ENCODE measurements at regions not wholly inside any gene's neighbourhood (a gene's known extent, or its start where the extent isn't known, plus 50 kb on each side); places are given as distances from the start of the nearest gene placed in this dataset.

GRCh38 chr2:8212239-8212638, 469.6 kb upstream of the ID2 start:
- Histone ChIP-seq H3K9me3 (replicated peaks in 1 of 2; ENCODE audit: control insufficient read depth in 2 of 2, insufficient read depth in 1 of 2, low read depth in 1 of 2, low read length in 2 of 2) (peaks cover 0 to 4% of the 10 kb centered on the region in 2 donors), H2BK5ac (ENCODE audit: low read length) (no peak overlapping the region), H2AFZ (ENCODE audit: low read length) (no peak overlapping the region), H3K9ac (ENCODE audit: low read depth, low read length, poor library complexity) (no peak overlapping the region), H2BK12ac (ENCODE audit: low read length) (no peak overlapping the region), H3K4me1 (ENCODE audit: control insufficient read depth in 2 of 2, insufficient read depth in 1 of 2, low read depth in 1 of 2, low read length in 2 of 2) (peaks cover 3 to 8% of the 10 kb centered on the region in 2 donors), H3K4ac (ENCODE audit: low read length) (no peak overlapping the region), H3K36me3 (replicated peaks in 1 of 2; ENCODE audit: control insufficient read depth in 2 of 2, insufficient read depth in 2 of 2, low read length in 2 of 2) (no peaks in the 10 kb centered on the region), H2AK5ac (ENCODE audit: low read depth, low read length) (no peak overlapping the region), H3K4me2 (ENCODE audit: insufficient read depth, low read length, poor library complexity, severe bottlenecking) (no peak overlapping the region), H2BK120ac (ENCODE audit: low read depth, low read length) (no peak overlapping the region), H3K23ac (ENCODE audit: low read depth, low read length, poor library complexity) (no peak overlapping the region), H3K79me1 (ENCODE audit: low read depth, low read length) (no peaks in the 10 kb centered on the region), H4K91ac (ENCODE audit: low read depth, low read length, poor library complexity) (no peak overlapping the region), H4K8ac (ENCODE audit: low read depth, low read length) (no peak overlapping the region), H3K18ac (ENCODE audit: low read length) (no peak overlapping the region), H3K4me3 (ENCODE audit: low read length in 2 of 2) (no peak overlapping the region), H2BK15ac (ENCODE audit: low read length) (no peak overlapping the region), H3K27me3 (ENCODE audit: control insufficient read depth in 3 of 3, insufficient read depth in 3 of 3, low read depth in 1 of 3, low read length in 3 of 3) (no peaks in the 10 kb centered on the region), H3K27ac (replicated peaks; ENCODE audit: low read length) (no peak overlapping the region), H3K14ac (ENCODE audit: low read length) (no peak overlapping the region)
- no peak for DNase-seq (ENCODE audit: low spot score)
- no CpG with 5 or more reads among the region's 3 CpGs for WGBS, 2 donors (ENCODE audit: extremely low coverage in 2 of 2, insufficient read length in 2 of 2, insufficient replicate concordance in 1 of 2)

- Histone ChIP-seq H3K23ac (ENCODE audit: low read depth, low read length, poor library complexity) (no peak overlapping the region), H4K91ac (ENCODE audit: low read depth, low read length, poor library complexity) (no peak overlapping the region), H2BK15ac (ENCODE audit: low read length) (no peak overlapping the region), H2AFZ (ENCODE audit: low read length) (no peak overlapping the region), H3K14ac (ENCODE audit: low read length) (no peak overlapping the region), H2BK12ac (ENCODE audit: low read length) (no peak overlapping the region), H3K79me1 (ENCODE audit: low read depth, low read length) (no peaks in the 10 kb centered on the region), H2BK120ac (ENCODE audit: low read depth, low read length) (no peak overlapping the region), H2BK5ac (ENCODE audit: low read length) (no peak overlapping the region), H3K18ac (ENCODE audit: low read length) (no peak overlapping the region), H3K27me3 (ENCODE audit: control insufficient read depth in 3 of 3, insufficient read depth in 3 of 3, low read depth in 1 of 3, low read length in 3 of 3) (no peaks in the 10 kb centered on the region), H3K27ac (replicated peaks; ENCODE audit: low read length) (no peak overlapping the region), H3K4me1 (ENCODE audit: control insufficient read depth in 2 of 2, insufficient read depth in 1 of 2, low read depth in 1 of 2, low read length in 2 of 2) (peaks cover 14 to 24% of the 10 kb centered on the region in 2 donors), H4K8ac (ENCODE audit: low read depth, low read length) (no peak overlapping the region), H3K36me3 (replicated peaks in 1 of 2; ENCODE audit: control insufficient read depth in 2 of 2, insufficient read depth in 2 of 2, low read length in 2 of 2) (no peaks in the 10 kb centered on the region), H3K4me3 (ENCODE audit: low read length in 2 of 2) (no peak overlapping the region), H2AK5ac (ENCODE audit: low read depth, low read length) (no peak overlapping the region), H3K9ac (ENCODE audit: low read depth, low read length, poor library complexity) (no peak overlapping the region), H3K9me3 (replicated peaks in 1 of 2; ENCODE audit: control insufficient read depth in 2 of 2, insufficient read depth in 1 of 2, low read depth in 1 of 2, low read length in 2 of 2) (no peaks in the 10 kb centered on the region), H3K4me2 (ENCODE audit: insufficient read depth, low read length, poor library complexity, severe bottlenecking) (no peak overlapping the region), H3K4ac (ENCODE audit: low read length) (no peak overlapping the region)
- DNase-seq (ENCODE audit: low spot score) = no peak
- no CpG with 5 or more reads among the region's 4 CpGs for WGBS, 2 donors (ENCODE audit: extremely low coverage in 2 of 2, insufficient read length in 2 of 2, insufficient replicate concordance in 1 of 2)
Observed at GRCh38 chr2:8214036-8214615, 467.7 kb upstream of the ID2 start.

GRCh38 chr2:8215159-8215863, 466.5 kb upstream of the ID2 start:
- Histone ChIP-seq H3K4ac (ENCODE audit: low read length) (no peak overlapping the region), H3K18ac (ENCODE audit: low read length) (no peak overlapping the region), H3K23ac (ENCODE audit: low read depth, low read length, poor library complexity) (no peak overlapping the region), H3K9ac (ENCODE audit: low read depth, low read length, poor library complexity) (no peak overlapping the region), H2BK120ac (ENCODE audit: low read depth, low read length) (no peak overlapping the region), H3K9me3 (replicated peaks in 1 of 2; ENCODE audit: control insufficient read depth in 2 of 2, insufficient read depth in 1 of 2, low read depth in 1 of 2, low read length in 2 of 2) (no peaks in the 10 kb centered on the region), H4K91ac (ENCODE audit: low read depth, low read length, poor library complexity) (no peak overlapping the region), H3K79me1 (ENCODE audit: low read depth, low read length) (no peaks in the 10 kb centered on the region), H2BK15ac (ENCODE audit: low read length) (no peak overlapping the region), H3K14ac (ENCODE audit: low read length) (no peak overlapping the region), H2AK5ac (ENCODE audit: low read depth, low read length) (no peak overlapping the region), H3K4me3 (ENCODE audit: low read length in 2 of 2) (no peak overlapping the region), H3K4me1 (ENCODE audit: control insufficient read depth in 2 of 2, insufficient read depth in 1 of 2, low read depth in 1 of 2, low read length in 2 of 2) (peaks cover 18 to 24% of the 10 kb centered on the region in 2 donors), H2AFZ (ENCODE audit: low read length) (no peak overlapping the region), H2BK12ac (ENCODE audit: low read length) (no peak overlapping the region), H3K36me3 (replicated peaks in 1 of 2; ENCODE audit: control insufficient read depth in 2 of 2, insufficient read depth in 2 of 2, low read length in 2 of 2) (no peaks in the 10 kb centered on the region), H4K8ac (ENCODE audit: low read depth, low read length) (no peak overlapping the region), H2BK5ac (ENCODE audit: low read length) (no peak overlapping the region), H3K27ac (replicated peaks; ENCODE audit: low read length) (no peak overlapping the region), H3K27me3 (ENCODE audit: control insufficient read depth in 3 of 3, insufficient read depth in 3 of 3, low read depth in 1 of 3, low read length in 3 of 3) (no peaks in the 10 kb centered on the region), H3K4me2 (ENCODE audit: insufficient read depth, low read length, poor library complexity, severe bottlenecking) (no peak overlapping the region)
- no peak for DNase-seq (ENCODE audit: low spot score)
- no CpG with 5 or more reads among the region's 5 CpGs for WGBS, 2 donors (ENCODE audit: extremely low coverage in 2 of 2, insufficient read length in 2 of 2, insufficient replicate concordance in 1 of 2)

- Histone ChIP-seq H4K91ac (ENCODE audit: low read depth, low read length, poor library complexity) (no peak overlapping the region), H4K8ac (ENCODE audit: low read depth, low read length) (no peak overlapping the region), H3K27ac (replicated peaks; ENCODE audit: low read length) (no peak overlapping the region), H3K9me3 (replicated peaks in 1 of 2; ENCODE audit: control insufficient read depth in 2 of 2, insufficient read depth in 1 of 2, low read depth in 1 of 2, low read length in 2 of 2) (no peaks in the 10 kb centered on the region), H3K4me2 (ENCODE audit: insufficient read depth, low read length, poor library complexity, severe bottlenecking) (no peak overlapping the region), H3K14ac (ENCODE audit: low read length) (no peak overlapping the region), H2AK5ac (ENCODE audit: low read depth, low read length) (no peak overlapping the region), H3K4me1 (ENCODE audit: control insufficient read depth in 2 of 2, insufficient read depth in 1 of 2, low read depth in 1 of 2, low read length in 2 of 2) (peaks cover 18 to 24% of the 10 kb centered on the region in 2 donors), H3K9ac (ENCODE audit: low read depth, low read length, poor library complexity) (no peak overlapping the region), H2BK15ac (ENCODE audit: low read length) (no peak overlapping the region), H3K36me3 (replicated peaks in 1 of 2; ENCODE audit: control insufficient read depth in 2 of 2, insufficient read depth in 2 of 2, low read length in 2 of 2) (no peaks in the 10 kb centered on the region), H2AFZ (ENCODE audit: low read length) (no peak overlapping the region), H2BK5ac (ENCODE audit: low read length) (no peak overlapping the region), H3K23ac (ENCODE audit: low read depth, low read length, poor library complexity) (no peak overlapping the region), H3K4ac (ENCODE audit: low read length) (no peak overlapping the region), H3K4me3 (ENCODE audit: low read length in 2 of 2) (no peak overlapping the region), H2BK12ac (ENCODE audit: low read length) (no peak overlapping the region), H3K79me1 (ENCODE audit: low read depth, low read length) (no peaks in the 10 kb centered on the region), H3K18ac (ENCODE audit: low read length) (no peak overlapping the region), H2BK120ac (ENCODE audit: low read depth, low read length) (no peak overlapping the region), H3K27me3 (ENCODE audit: control insufficient read depth in 3 of 3, insufficient read depth in 3 of 3, low read depth in 1 of 3, low read length in 3 of 3) (no peaks in the 10 kb centered on the region)
- no peak for DNase-seq (ENCODE audit: low spot score)
- no CpG with 5 or more reads among the region's 6 CpGs for WGBS, 2 donors (ENCODE audit: extremely low coverage in 2 of 2, insufficient read length in 2 of 2, insufficient replicate concordance in 1 of 2)
Observed at GRCh38 chr2:8215982-8216381, 465.9 kb upstream of the ID2 start.

Data from neuronal stem cell (in vitro differentiated cells).